IMR-90 (cell line): ENCODE measurements at regions not wholly inside any gene's neighbourhood (a gene's known extent, or its start where the extent isn't known, plus 50 kb on each side); places are given as distances from the start of the nearest gene placed in this dataset.

Experiments used
- ATAC-seq: fragments of 200-7000 bp; cut with Tn5 transposase; 2 replicates; pipeline ENCODE4 v1.9.1; 2020; ENCODE audit warnings: low read depth, mild to moderate bottlenecking, moderate library complexity
- BruUV-seq: library from RNA; stranded (reverse); fragments of 400-500 nt; replicated peaks from 2 replicates; lab custom pipeline; 2021; lab: Mats Ljungman, UMichigan
- CTCF ChIA-PET: fragments of 300-600 bp; formaldehyde crosslinking; extraction: SDS; loops from one replicate; lab custom pipeline; 2021; ENCODE audit warnings: antibody characterized with exemption; lab: Yijun Ruan, JAX
- POLR2A ChIA-PET: fragments of 300-600 bp; sonication (Branson Sonifier 250); formaldehyde crosslinking; loops from one replicate; lab custom pipeline; 2022; ENCODE audit warnings: antibody characterized with exemption; ENCODE audit not compliant: unreplicated experiment; lab: Charles Lee
- DNase-seq: peaks from one replicate; pipeline ENCODE4 v3.0.0; 2013
- H2AFZ ChIP-seq: replicated peaks from 2 replicates; pipeline ENCODE3; 2013; ENCODE audit warnings: low read length, mild to moderate bottlenecking; ENCODE audit not compliant: poor library complexity
- H2AK5ac ChIP-seq: 2 replicates; pipeline ENCODE4 v1.6.1; 2013; ENCODE audit warnings: low read depth, low read length, inconsistent platforms
- H2AK9ac ChIP-seq: replicated peaks from 2 replicates; pipeline ENCODE3; 2013; ENCODE audit warnings: mild to moderate bottlenecking, low read depth, low read length, moderate library complexity; ENCODE audit not compliant: poor library complexity
- H2BK120ac ChIP-seq: 2 replicates; pipeline ENCODE4 v1.6.1; 2013; ENCODE audit warnings: low read depth, low read length, inconsistent platforms
- H2BK15ac ChIP-seq: 3 replicates; pipeline ENCODE4 v1.6.1; 2013; ENCODE audit warnings: low read depth, low read length, inconsistent platforms
- H2BK20ac ChIP-seq: 2 replicates; pipeline ENCODE4 v1.6.1; 2013; ENCODE audit warnings: low read depth, mild to moderate bottlenecking, inconsistent platforms, low read length, moderate library complexity
- H2BK5ac ChIP-seq: 2 replicates; pipeline ENCODE4 v1.6.1; 2013; ENCODE audit warnings: mild to moderate bottlenecking, low read depth, low read length, inconsistent platforms; ENCODE audit not compliant: poor library complexity, severe bottlenecking
- H3K14ac ChIP-seq: replicated peaks from 2 replicates; pipeline ENCODE4 v1.6.1; 2013; ENCODE audit warnings: low read depth, low read length, inconsistent platforms
- H3K18ac ChIP-seq: 2 replicates; pipeline ENCODE4 v1.6.1; 2013; ENCODE audit warnings: low read depth, low read length, control low read depth
- H3K23ac ChIP-seq: 2 replicates; pipeline ENCODE4 v1.6.1; 2013; ENCODE audit warnings: low read depth, low read length, inconsistent platforms
- H3K27ac ChIP-seq: 2 replicates; pipeline ENCODE4 v1.5.1; 2013; ENCODE audit warnings: mild to moderate bottlenecking, control low read depth, low read length; ENCODE audit not compliant: insufficient read depth
- H3K27me3 ChIP-seq: 2 replicates; pipeline ENCODE4 v1.6.1; 2013; ENCODE audit warnings: low read length; ENCODE audit not compliant: control insufficient read depth, insufficient read depth
- H3K36me3 ChIP-seq: 2 replicates; pipeline ENCODE4 v1.6.1; 2013; ENCODE audit warnings: low read length, mixed read lengths; ENCODE audit not compliant: control insufficient read depth, insufficient read depth
- H3K4ac ChIP-seq: 2 replicates; pipeline ENCODE4 v1.6.1; 2013; ENCODE audit warnings: low read depth, low read length, inconsistent platforms
- H3K4me1 ChIP-seq: 2 replicates; pipeline ENCODE4 v1.6.1; 2013; ENCODE audit warnings: low read length, mixed read lengths; ENCODE audit not compliant: control insufficient read depth, insufficient read depth
- H3K4me2 ChIP-seq: 2 replicates; pipeline ENCODE4 v1.6.1; 2013; ENCODE audit warnings: low read depth, mild to moderate bottlenecking, control low read depth, low read length, moderate library complexity
- H3K4me3 ChIP-seq: 2 replicates; pipeline ENCODE4 v1.5.1; 2013; ENCODE audit warnings: low read depth, mild to moderate bottlenecking, control low read depth, low read length, moderate library complexity; ENCODE audit not compliant: insufficient read depth
- H3K56ac ChIP-seq: 2 replicates; pipeline ENCODE4 v1.6.1; 2013; ENCODE audit warnings: low read length, inconsistent platforms; ENCODE audit not compliant: insufficient read depth; ENCODE audit errors: extremely low read depth
- H3K79me1 ChIP-seq, 2 experiments: 2 replicates each; pipeline ENCODE4 v1.6.1; 2013; ENCODE audit warnings: low read length in 2 of 2, inconsistent platforms in 1 of 2, low read depth in 1 of 2
- H3K9ac ChIP-seq: 2 replicates; pipeline ENCODE4 v1.6.1; 2013; ENCODE audit warnings: low read depth, low read length, control low read depth
- H3K9me1 ChIP-seq: 2 replicates; pipeline ENCODE4 v1.6.1; 2013; ENCODE audit warnings: low read length, inconsistent platforms; ENCODE audit not compliant: insufficient read depth
- H3K9me3 ChIP-seq: 2 replicates; pipeline ENCODE4 v1.6.1; 2013; ENCODE audit warnings: low read length; ENCODE audit not compliant: control insufficient read depth, insufficient read depth
- H4K20me1 ChIP-seq: 2 replicates; pipeline ENCODE4 v1.6.1; 2013; ENCODE audit warnings: low read length, inconsistent platforms; ENCODE audit not compliant: insufficient read depth
- H4K5ac ChIP-seq: 2 replicates; pipeline ENCODE4 v1.6.1; 2013; ENCODE audit warnings: mild to moderate bottlenecking, low read depth, low read length, control low read depth
- H4K8ac ChIP-seq, 2 experiments: 2 replicates each; pipeline ENCODE4 v1.6.1; 2013; ENCODE audit warnings: low read depth in 2 of 2, low read length in 2 of 2, control low read depth in 1 of 2, inconsistent platforms in 1 of 2
- H4K91ac ChIP-seq: 2 replicates; pipeline ENCODE4 v1.6.1; 2013; ENCODE audit warnings: low read depth, low read length, inconsistent platforms; ENCODE audit not compliant: insufficient read depth
- CEBPB ChIP-seq: IDR thresholded peaks from 2 replicates; pipeline ENCODE4 v1.6.1; 2012; ENCODE audit warnings: low read depth, low read length, improper control_type of control experiment
- CTCF ChIP-seq: conservative IDR thresholded peaks from 2 replicates; pipeline ENCODE4 v1.5.1; 2012; ENCODE audit warnings: mild to moderate bottlenecking, low read depth, low read length, improper control_type of control experiment
- FOS ChIP-seq: fragments of 150-350 bp; IDR thresholded peaks from 2 replicates; pipeline ENCODE4 v1.6.1; 2016; ENCODE audit warnings: low read depth, low read length
- POLR2A ChIP-seq: IDR thresholded peaks from 2 replicates; pipeline ENCODE4 v1.6.1; 2012; ENCODE audit warnings: mild to moderate bottlenecking, low read depth, low read length
- RAD21 ChIP-seq: IDR thresholded peaks from 2 replicates; pipeline ENCODE4 v1.6.1; 2012; ENCODE audit warnings: low read length, improper control_type of control experiment
- RCOR1 ChIP-seq: IDR thresholded peaks from 2 replicates; pipeline ENCODE4 v1.6.1; 2012; ENCODE audit warnings: mild to moderate bottlenecking, low read length, improper control_type of control experiment; ENCODE audit not compliant: insufficient replicate concordance
- WGBS, 2 experiments: methylation state at CpG; one replicate each; pipeline versions ENCODE4 v1.1.5 to v1.1.7; 2013; ENCODE audit warnings: missing lambda C conversion rate in 2 of 2; ENCODE audit not compliant: insufficient read length in 1 of 2; ENCODE audit errors: extremely low coverage in 2 of 2; 5-methylcytosine and 5-hydroxymethylcytosine counted together
- dilution Hi-C: fragments of 300-500 bp; cut with HindIII; formaldehyde crosslinking; loops from one replicate; pipeline ENCODE4 v1.14.3; 2018; ENCODE audit warnings: low sequenced_read_pairs; ENCODE audit not compliant: unreplicated experiment
- in situ Hi-C: fragments of 300-500 bp; cut with MboI; formaldehyde crosslinking; loops from 3 replicates; pipeline ENCODE4 v1.14.3; 2019; ENCODE audit warnings: low sequenced_read_pairs, inconsistent platforms, mixed read lengths
- intact Hi-C: fragments of 100-400 bp; cut with micrococcal nuclease; formaldehyde crosslinking; loops from 2 replicates; pipeline ENCODE4 v1.10.0; 2022
- TF ChIP-seq, protein P1 (sequence below): fragments of 150-350 bp; IDR thresholded peaks from 2 replicates; pipeline ENCODE4 v1.6.1; 2016; ENCODE audit warnings: low read depth, mild to moderate bottlenecking, low read length, moderate library complexity, borderline replicate concordance

- H2AK9ac ChIP-seq = no peak overlapping the region
- H3K36me3 ChIP-seq = no peaks in the 10 kb centered on the region
- H3K4ac ChIP-seq = no peak overlapping the region; the same call in 1 of the 2 replicates
- no TSS peak for BruUV-seq
- no peak overlapping the region for H2BK15ac ChIP-seq
- H3K9ac ChIP-seq = no peak overlapping the region
- H4K5ac ChIP-seq = no peak overlapping the region
- H2AFZ ChIP-seq = no peak overlapping the region
- H4K8ac ChIP-seq = no peak overlapping the region
- no peak overlapping the region for H3K14ac ChIP-seq
- TF ChIP-seq FOS (no peak), CTCF (no peak), CEBPB (no peak), RAD21 (no peak), RCOR1 (no peak), POLR2A (no peak)
- TF ChIP-seq, protein P1, sequence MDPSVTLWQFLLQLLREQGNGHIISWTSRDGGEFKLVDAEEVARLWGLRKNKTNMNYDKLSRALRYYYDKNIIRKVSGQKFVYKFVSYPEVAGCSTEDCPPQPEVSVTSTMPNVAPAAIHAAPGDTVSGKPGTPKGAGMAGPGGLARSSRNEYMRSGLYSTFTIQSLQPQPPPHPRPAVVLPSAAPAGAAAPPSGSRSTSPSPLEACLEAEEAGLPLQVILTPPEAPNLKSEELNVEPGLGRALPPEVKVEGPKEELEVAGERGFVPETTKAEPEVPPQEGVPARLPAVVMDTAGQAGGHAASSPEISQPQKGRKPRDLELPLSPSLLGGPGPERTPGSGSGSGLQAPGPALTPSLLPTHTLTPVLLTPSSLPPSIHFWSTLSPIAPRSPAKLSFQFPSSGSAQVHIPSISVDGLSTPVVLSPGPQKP = no peak
- H2BK5ac ChIP-seq = no peak overlapping the region
- peak overlapping the region; percentile 25; the same call in 1 of the 2 replicates for H2AK5ac ChIP-seq
- POLR2A ChIA-PET = no interaction called here
- no peak overlapping the region for H3K4me3 ChIP-seq
- no peaks in the 10 kb centered on the region for H4K20me1 ChIP-seq
- no peak overlapping the region for H3K27ac ChIP-seq
- H3K79me1 ChIP-seq = no peaks in the 10 kb centered on the region
- H3K23ac ChIP-seq = no peak overlapping the region
- dilution Hi-C loops = no loop called here
- peak overlapping the region; percentile 35 for H2BK120ac ChIP-seq
- 100% methylated on average over 1 of the region's 2 CpGs; no CpG with 5 or more reads in 1 of the 2 experiments for WGBS, 2 experiments
- no peak overlapping the region for H3K4me2 ChIP-seq
- intact Hi-C loops = loop anchor here (5.0 kb wide), 1 partner anchor 109 kb away; no protein-coding TSS in a partner anchor
- peaks cover 3% of the 10 kb centered on the region; the same call in 1 of the 2 replicates for H3K4me1 ChIP-seq
- no peak overlapping the region for H2BK20ac ChIP-seq
- no peaks in the 10 kb centered on the region for H3K27me3 ChIP-seq
- no peak overlapping the region for H3K56ac ChIP-seq
- H3K9me3 ChIP-seq = peaks cover 3% of the 10 kb centered on the region; the same call in 1 of the 2 replicates
- no peaks in the 10 kb centered on the region for H3K9me1 ChIP-seq
- DNase-seq (no peak), ATAC-seq (no peak)
- peak overlapping the region; percentile 40; the same call in 1 of the 2 replicates for H4K91ac ChIP-seq
- no peak overlapping the region for H3K18ac ChIP-seq
- CTCF ChIA-PET = interaction anchor here (0.6 kb wide), 1 partner anchor 166 kb away, joined by 3 read pairs; no protein-coding TSS in a partner anchor
- in situ Hi-C loops = loop anchor here (25.0 kb wide), 1 partner anchor 519 kb away; no protein-coding TSS in a partner anchor
Observed at GRCh38 chr2:204343685-204344084, 201.6 kb upstream of the PARD3B start.
